Psoas muscle (tissue), 7 donors: ENCODE measurements at regions not wholly inside any gene's neighbourhood (a gene's known extent, or its start where the extent isn't known, plus 50 kb on each side); places are given as distances from the start of the nearest gene placed in this dataset.

Experiments
- ATAC-seq, 4 donors: fragments of 200-7000 bp; cut with Tn5 transposase; one replicate each; pipeline ENCODE4 v1.9.1; 2020; ENCODE audit warnings: moderate library complexity in 3 of 4, mild to moderate bottlenecking in 2 of 4
- DNase-seq, 2 donors: peaks; one replicate each; pipeline ENCODE4 v3.0.0-alpha.2; 2020
- H3K27ac ChIP-seq: fragments of 200-600 bp; one replicate; pipeline ENCODE4 v1.8.0; 2022
- H3K27me3 ChIP-seq, 3 donors: fragments of 200-600 bp in 1 of 3; one replicate each; pipeline versions ENCODE4 v1.6.1 to v1.8.0; 2013 to 2022; ENCODE audit warnings: low read length in 2 of 3, mild to moderate bottlenecking in 2 of 3, moderate library complexity in 1 of 3; ENCODE audit not compliant: insufficient read depth in 3 of 3
- H3K36me3 ChIP-seq, 2 donors: fragments of 200-600 bp in 1 of 2; one replicate each; pipeline versions ENCODE4 v1.6.1 to v1.8.0; 2013 to 2022; ENCODE audit warnings: low read depth in 1 of 2, mild to moderate bottlenecking in 1 of 2, moderate library complexity in 1 of 2; ENCODE audit not compliant: insufficient read depth in 1 of 2
- H3K4me1 ChIP-seq: fragments of 200-600 bp; one replicate; pipeline ENCODE4 v1.8.0; 2022
- H3K4me3 ChIP-seq: fragments of 200-600 bp; one replicate; pipeline ENCODE4 v1.8.0; 2022; ENCODE audit warnings: mild to moderate bottlenecking
- H3K9me3 ChIP-seq: fragments of 200-600 bp; one replicate; pipeline ENCODE4 v1.8.0; 2022
- CTCF ChIP-seq: fragments of 200-600 bp; IDR thresholded peaks from one replicate; pipeline ENCODE4 v1.8.0; 2022; ENCODE audit warnings: antibody characterized with exemption
- WGBS, 3 donors: extraction: QIAGEN DNeasy Blood & Tissue Kit; methylation state at CpG; one replicate each; pipeline versions ENCODE4 v1.1.6 to v1.1.7; 2013; 5-methylcytosine and 5-hydroxymethylcytosine counted together
- intact Hi-C, 2 donors: fragments of 100-400 bp; cut with DNase I; formaldehyde crosslinking; loops; one replicate each; pipeline versions ENCODE4 v1.11.0 to v1.14.2; 2022
- donor health status: healthy with polysubstance abuse.
- donor health status: DM: no; HTN: no; CAD: no; lungs with moderate emphysema.
- donor health status: Bipolar disorder and iron deficiency.
- donor health status: healthy.
- donor health status: DM: yes; HTN: yes; CAD: no.
- donor health status: DM: no; HTN: no; CAD: no.
- donor health status: DM: yes; HTN: yes; CAD: no.

GRCh38 chr20:11375966-11376365, 541.7 kb upstream of the BTBD3 start:
- H3K27me3 ChIP-seq = no peaks in the 10 kb centered on the region
- no peak for TF ChIP-seq CTCF
- no peaks in the 10 kb centered on the region for H3K4me1 ChIP-seq
- intact Hi-C loops = no loop called here
- no peaks in the 10 kb centered on the region for H3K9me3 ChIP-seq
- H3K27ac ChIP-seq = no peak overlapping the region
- no peaks in the 10 kb centered on the region for H3K36me3 ChIP-seq
- H3K4me3 ChIP-seq = no peak overlapping the region
- DNase-seq (no peak), ATAC-seq (no peak)
- WGBS, 3 donors = 68 to 70% (median 68%) methylated on average over 2 of the region's 2 CpGs

GRCh38 chr20:11376420-11376819, 541.3 kb upstream of the BTBD3 start:
- Histone ChIP-seq H3K4me1 (no peaks in the 10 kb centered on the region), H3K36me3 (no peaks in the 10 kb centered on the region), H3K27ac (no peak overlapping the region), H3K4me3 (no peak overlapping the region), H3K9me3 (no peaks in the 10 kb centered on the region), H3K27me3 (no peaks in the 10 kb centered on the region)
- intact Hi-C loops = no loop called here
- DNase-seq = no peak
- TF ChIP-seq CTCF = no peak
- no peak for ATAC-seq

GRCh38 chr20:11376998-11377397, 540.7 kb upstream of the BTBD3 start:
- ATAC-seq (no peak), DNase-seq (no peak)
- no peak for TF ChIP-seq CTCF
- no peaks in the 10 kb centered on the region for H3K36me3 ChIP-seq
- intact Hi-C loops = no loop called here
- no peaks in the 10 kb centered on the region for H3K27me3 ChIP-seq
- H3K4me3 ChIP-seq = no peak overlapping the region
- H3K4me1 ChIP-seq = no peaks in the 10 kb centered on the region
- WGBS, 3 donors = 85 to 88% (median 85%) methylated on average over 2 of the region's 2 CpGs
- no peak overlapping the region for H3K27ac ChIP-seq
- no peaks in the 10 kb centered on the region for H3K9me3 ChIP-seq

GRCh38 chr20:11377761-11378160, 539.9 kb upstream of the BTBD3 start:
- ATAC-seq (no peak), DNase-seq (no peak)
- intact Hi-C loops = no loop called here
- no peak overlapping the region for H3K4me3 ChIP-seq
- WGBS, 3 donors = 90 to 93% (median 92%) methylated on average over 2 of the region's 2 CpGs
- no peaks in the 10 kb centered on the region for H3K27me3 ChIP-seq
- no peaks in the 10 kb centered on the region for H3K4me1 ChIP-seq
- no peaks in the 10 kb centered on the region for H3K9me3 ChIP-seq
- TF ChIP-seq CTCF = no peak
- H3K36me3 ChIP-seq = no peaks in the 10 kb centered on the region
- H3K27ac ChIP-seq = no peak overlapping the region

GRCh38 chr20:11378252-11378651, 539.4 kb upstream of the BTBD3 start:
- no peak for DNase-seq
- H3K27me3 ChIP-seq = no peaks in the 10 kb centered on the region
- intact Hi-C loops = no loop called here
- no peaks in the 10 kb centered on the region for H3K36me3 ChIP-seq
- no peaks in the 10 kb centered on the region for H3K4me1 ChIP-seq
- 79 to 90% (median 88%) methylated on average over 1 of the region's 1 CpG for WGBS, 3 donors
- no peak for ATAC-seq
- no peak overlapping the region for H3K27ac ChIP-seq
- TF ChIP-seq CTCF = no peak
- H3K4me3 ChIP-seq = no peak overlapping the region
- H3K9me3 ChIP-seq = no peaks in the 10 kb centered on the region
